ENCODE measurements at regions not wholly inside any gene's neighbourhood (a gene's known extent, or its start where the extent isn't known, plus 50 kb on each side); places are given as distances from the start of the nearest gene placed in this dataset.

DNA sequence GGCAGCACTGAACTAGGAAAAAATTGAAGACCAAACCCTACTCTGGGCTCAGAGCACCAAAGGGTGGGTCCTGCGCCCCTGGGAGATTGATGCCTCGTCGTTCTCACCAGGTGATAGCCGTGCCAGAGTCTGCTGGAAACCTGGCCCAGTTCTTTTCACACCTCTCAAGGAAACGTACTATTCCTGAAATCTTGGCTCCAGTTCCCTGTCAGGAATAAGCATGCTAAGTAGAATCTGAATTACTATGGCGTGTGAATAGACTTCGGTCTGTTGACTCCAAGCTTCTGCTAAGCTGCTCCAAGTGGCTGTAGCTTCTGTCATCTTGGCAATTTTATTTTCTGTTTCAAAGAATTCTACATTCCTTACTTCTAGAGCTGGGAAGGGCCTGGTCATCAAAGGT, 75.4 kb downstream of the MARCHF4 start:
- no peak for TF ChIP-seq YY1 (IDR thresholded peaks at IDR 0.05; ENCODE audit: insufficient read depth, insufficient read length)
- no peak for TF ChIP-seq ZNF274 (IDR thresholded peaks at IDR 0.05; ENCODE audit: low read depth, low read length)
